ENCODE measurements at regions not wholly inside any gene's neighbourhood (a gene's known extent, or its start where the extent isn't known, plus 50 kb on each side); places are given as distances from the start of the nearest gene placed in this dataset.

- no peak for DNase-seq
- Histone ChIP-seq H3K4me3 (no peak overlapping the region), H3K4me1 (no peaks in the 10 kb centered on the region), H3K9me3 (no peaks in the 10 kb centered on the region), H3K27ac (peak overlapping the region in 1 of 4 donors; percentile 54), H3K27me3 (no peaks in the 10 kb centered on the region), H3K36me3 (no peaks in the 10 kb centered on the region)
- intact Hi-C loops (cut with DNase I) = no loop called here
- 49 to 76% methylated on average over 4 of the region's 5 CpGs for WGBS, 2 donors
- TF ChIP-seq POLR2A (IDR thresholded peaks at IDR 0.05) (no peak), CTCF (IDR thresholded peaks at IDR 0.05) (no peak)
These were observed 635.7 kb upstream of the ANKRD30A start for GRCh38 chr10:36489611-36490228.

GRCh38 chr10:36489181-36489580 lies 636.2 kb upstream of the ANKRD30A start:
- intact Hi-C loops (cut with DNase I) = no loop called here
- WGBS, 2 donors = 86 to 87% methylated on average over 7 of the region's 7 CpGs

GRCh38 chr10:36488579-36488978 lies 636.8 kb upstream of the ANKRD30A start:
- 84 to 89% methylated on average over 4 of the region's 4 CpGs for WGBS, 2 donors
- Histone ChIP-seq H3K36me3 (no peaks in the 10 kb centered on the region), H3K9me3 (no peaks in the 10 kb centered on the region), H3K4me3 (no peak overlapping the region), H3K4me1 (no peaks in the 10 kb centered on the region), H3K27ac (no peak overlapping the region), H3K27me3 (no peaks in the 10 kb centered on the region)
- intact Hi-C loops (cut with DNase I) = no loop called here
- TF ChIP-seq POLR2A (IDR thresholded peaks at IDR 0.05) (no peak), CTCF (IDR thresholded peaks at IDR 0.05) (no peak)
- no peak for DNase-seq

More at GRCh38 chr10:36489181-36489580, 636.2 kb upstream of the ANKRD30A start:
- no peak for DNase-seq
- Histone ChIP-seq H3K27me3 (no peaks in the 10 kb centered on the region), H3K9me3 (no peaks in the 10 kb centered on the region), H3K27ac (no peak overlapping the region), H3K4me3 (no peak overlapping the region), H3K4me1 (no peaks in the 10 kb centered on the region), H3K36me3 (no peaks in the 10 kb centered on the region)
- TF ChIP-seq POLR2A (IDR thresholded peaks at IDR 0.05) (no peak), CTCF (IDR thresholded peaks at IDR 0.05) (no peak)

GRCh38 chr10:36479073-36479472 lies 646.3 kb upstream of the ANKRD30A start:
- no peak for DNase-seq
- intact Hi-C loops (cut with DNase I) = no loop called here

GRCh38 chr10:36476399-36476798 lies 649.0 kb upstream of the ANKRD30A start:
- WGBS, 2 donors = 85 to 92% methylated on average over 5 of the region's 5 CpGs
- no peak overlapping the region for H3K4me3 ChIP-seq
- H3K27ac ChIP-seq = no peak overlapping the region
- intact Hi-C loops (cut with DNase I) = no loop called here
- H3K4me1 ChIP-seq = no peaks in the 10 kb centered on the region
- H3K27me3 ChIP-seq = no peaks in the 10 kb centered on the region
- TF ChIP-seq POLR2A (IDR thresholded peaks at IDR 0.05) (no peak), CTCF (IDR thresholded peaks at IDR 0.05) (no peak)
- no peaks in the 10 kb centered on the region for H3K9me3 ChIP-seq
- no peak for DNase-seq
- H3K36me3 ChIP-seq = no peaks in the 10 kb centered on the region

More at GRCh38 chr10:36479073-36479472, 646.3 kb upstream of the ANKRD30A start:
- H3K4me1 ChIP-seq = no peaks in the 10 kb centered on the region
- no peak for TF ChIP-seq CTCF (IDR thresholded peaks at IDR 0.05)
- TF ChIP-seq POLR2A (IDR thresholded peaks at IDR 0.05) = no peak
- no peaks in the 10 kb centered on the region for H3K27me3 ChIP-seq
- no peaks in the 10 kb centered on the region for H3K9me3 ChIP-seq
- H3K27ac ChIP-seq = no peak overlapping the region
- H3K36me3 ChIP-seq = no peaks in the 10 kb centered on the region
- H3K4me3 ChIP-seq = no peak overlapping the region
